ENCODE measurements at regions not wholly inside any gene's neighbourhood (a gene's known extent, or its start where the extent isn't known, plus 50 kb on each side); places are given as distances from the start of the nearest gene placed in this dataset.
"Not testable (repeated sequence)": the region's sequence is repeated elsewhere in the genome, so short reads cannot be mapped to it uniquely, and the experiment has no call there.

DNA sequence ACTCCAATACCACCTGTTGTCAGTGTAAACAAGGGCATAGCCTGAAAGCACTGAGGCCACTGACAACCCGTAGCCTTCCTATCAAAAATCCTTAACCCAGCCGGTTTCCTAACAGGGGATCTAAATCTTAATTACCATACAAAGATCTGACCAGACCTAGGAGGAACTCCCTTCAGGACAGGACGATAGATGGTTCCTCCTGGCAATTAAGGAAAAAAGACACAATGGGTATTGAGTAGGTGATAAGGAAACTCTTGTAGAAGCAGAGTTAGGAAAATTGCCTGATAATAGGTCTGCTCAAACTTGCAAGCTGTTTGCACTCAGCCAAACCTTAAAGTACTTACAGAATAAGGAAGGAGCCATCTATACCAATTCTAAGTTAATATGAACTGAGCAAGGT lies 1517.3 kb upstream of the RAG2 start:
- FAIRE-seq, result not testable (repeated sequence)

DNA sequence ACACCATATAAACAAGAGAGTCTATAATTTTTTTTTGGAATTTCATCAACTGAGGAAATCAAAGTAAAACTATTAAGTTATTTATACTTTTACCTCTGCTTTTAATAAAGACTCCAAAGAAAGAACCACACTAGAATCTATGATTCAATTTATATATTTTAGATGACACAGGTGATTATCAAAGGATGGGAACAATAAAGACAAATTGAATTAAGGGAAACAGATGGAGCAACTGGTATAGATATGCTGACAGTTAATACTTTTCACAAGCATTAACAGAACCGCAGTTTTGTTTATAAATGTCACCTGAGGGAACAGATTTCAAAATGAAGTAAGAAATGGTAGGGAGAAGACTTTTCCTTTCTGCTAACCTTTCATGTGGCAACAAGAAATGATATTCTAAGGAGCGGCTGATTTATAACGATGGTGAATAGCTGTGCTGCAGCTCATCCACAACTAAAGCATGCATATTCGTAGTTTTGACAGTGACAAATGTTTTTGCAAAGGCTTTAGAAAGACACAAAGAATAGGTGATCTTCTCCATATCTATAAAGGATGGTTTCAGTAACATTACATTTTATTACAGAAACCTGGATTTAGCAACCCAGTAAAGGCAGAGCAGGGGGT lies 1502.9 kb upstream of the RAG2 start:
- no peak for FAIRE-seq

DNA sequence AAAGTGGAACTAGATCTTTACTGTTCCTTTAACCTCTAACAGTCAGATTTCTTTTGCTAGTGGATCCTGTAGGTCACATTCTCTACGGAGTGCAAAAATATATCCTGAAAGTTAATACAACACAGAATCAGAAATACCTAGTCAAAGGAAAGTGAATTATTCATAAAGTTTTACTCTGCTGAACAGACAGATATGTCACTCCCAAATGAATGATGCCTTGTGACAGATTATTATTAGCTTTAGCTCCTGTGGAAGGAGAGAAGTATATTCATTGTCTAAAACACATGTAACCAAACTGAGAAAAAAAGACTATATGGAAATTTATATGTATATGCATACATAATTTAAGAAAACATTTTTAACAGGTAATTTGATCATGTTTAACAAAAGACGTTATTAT lies 1497.2 kb upstream of the RAG2 start:
- no peak for FAIRE-seq

DNA sequence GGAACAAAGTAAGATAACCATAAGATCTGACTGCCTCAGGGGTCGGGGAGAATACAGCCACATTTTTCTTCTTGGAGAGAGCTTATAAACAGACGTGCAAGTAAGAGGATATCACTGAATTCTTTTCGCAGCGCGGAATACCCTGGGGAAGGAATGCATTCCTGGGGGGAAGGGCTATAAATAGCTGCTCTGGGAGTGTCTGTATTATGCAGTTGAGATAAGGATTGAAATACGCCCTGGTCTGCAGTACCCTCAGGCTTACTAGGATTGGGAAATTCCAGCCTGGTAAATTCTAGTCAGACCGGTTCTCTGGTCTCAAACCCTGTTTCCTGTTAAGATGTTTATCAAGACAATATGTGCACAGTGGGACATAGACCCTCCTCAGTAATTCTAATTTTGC lies 1491.7 kb upstream of the RAG2 start:
- FAIRE-seq, result no peak

DNA sequence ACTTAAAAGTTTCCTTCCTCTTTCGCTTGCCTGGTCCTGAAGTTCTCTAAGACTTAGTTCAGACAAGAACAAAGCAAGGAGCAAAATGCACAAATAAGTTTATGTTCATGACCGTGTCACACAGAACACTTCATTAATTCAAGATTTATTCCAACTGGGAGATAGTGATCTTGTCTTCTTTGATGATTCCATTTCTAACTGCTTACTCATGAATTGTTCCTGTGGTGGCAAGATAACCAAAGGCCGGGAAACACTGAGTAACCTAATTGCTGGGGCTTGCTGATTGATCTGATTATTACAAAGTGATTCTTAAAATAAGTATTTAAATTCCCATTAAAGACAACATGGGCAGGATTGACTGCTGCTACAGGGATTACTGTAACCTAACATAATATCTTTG lies 1462.9 kb upstream of the RAG2 start:
- no peak for FAIRE-seq

DNA sequence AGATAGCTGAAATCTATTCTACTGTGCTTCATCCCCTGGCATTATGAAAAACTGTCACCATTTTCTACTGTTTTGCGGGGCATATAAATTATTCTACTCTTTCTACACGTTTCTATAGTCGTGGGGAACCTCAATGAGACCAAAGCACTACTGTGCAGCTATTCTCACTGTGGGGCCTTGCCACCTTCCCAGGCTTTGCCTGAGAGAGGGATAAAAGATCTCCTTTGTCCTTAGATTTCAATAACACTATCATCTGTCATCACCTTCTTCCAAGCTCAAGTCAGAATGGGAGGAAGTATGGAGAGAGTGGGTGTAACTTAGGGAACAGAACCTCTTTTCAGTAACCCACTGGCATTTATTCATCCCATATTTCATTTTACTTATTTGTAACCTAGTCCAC lies 1462.1 kb upstream of the RAG2 start:
- no peak for FAIRE-seq

DNA sequence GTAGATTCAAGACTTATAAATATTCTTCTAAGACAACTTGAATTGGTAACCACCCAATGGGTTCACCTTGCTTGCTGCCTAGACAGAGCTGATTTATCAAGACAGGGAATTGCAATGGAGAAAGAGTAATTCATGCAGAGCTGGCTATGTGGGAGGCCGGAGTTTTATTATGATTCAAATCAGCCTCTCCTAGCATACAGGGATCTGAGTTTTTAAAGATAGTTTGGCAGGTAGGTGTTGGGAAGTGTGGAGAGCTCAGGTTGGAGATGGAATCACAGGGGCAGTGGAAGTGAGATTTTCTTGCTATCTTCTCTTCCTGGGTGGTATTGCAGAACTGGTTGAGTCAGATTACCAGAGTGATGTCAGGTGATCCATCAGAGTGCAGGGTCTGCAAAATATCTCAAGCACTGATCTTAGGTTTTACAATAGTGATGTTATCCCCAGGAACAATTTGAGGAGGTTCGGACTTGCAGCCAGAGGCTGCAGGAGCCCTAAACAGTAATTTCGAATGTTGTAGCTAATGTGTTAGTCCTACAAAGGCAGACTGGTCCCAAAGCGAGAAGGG lies 1448.6 kb upstream of the RAG2 start:
- FAIRE-seq, result no peak

DNA sequence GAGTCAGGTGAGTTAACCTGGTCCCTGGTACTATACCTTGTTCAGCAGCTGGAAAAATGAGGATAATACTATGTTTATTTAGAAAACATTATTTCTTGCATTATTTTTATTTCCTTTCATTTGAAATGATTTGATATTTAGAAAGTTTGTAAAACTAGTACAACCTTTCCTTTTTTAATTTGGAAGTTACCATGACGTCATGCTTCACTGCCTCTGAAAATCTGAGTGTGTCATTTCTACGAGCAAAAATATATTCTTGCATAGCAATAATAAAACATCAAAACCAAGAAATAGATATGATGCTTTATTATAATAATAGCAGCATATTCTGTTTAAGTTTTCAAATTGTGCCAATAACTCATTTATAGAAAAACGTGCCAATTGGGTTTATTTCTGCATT lies 1445.0 kb upstream of the RAG2 start:
- no peak for FAIRE-seq

DNA sequence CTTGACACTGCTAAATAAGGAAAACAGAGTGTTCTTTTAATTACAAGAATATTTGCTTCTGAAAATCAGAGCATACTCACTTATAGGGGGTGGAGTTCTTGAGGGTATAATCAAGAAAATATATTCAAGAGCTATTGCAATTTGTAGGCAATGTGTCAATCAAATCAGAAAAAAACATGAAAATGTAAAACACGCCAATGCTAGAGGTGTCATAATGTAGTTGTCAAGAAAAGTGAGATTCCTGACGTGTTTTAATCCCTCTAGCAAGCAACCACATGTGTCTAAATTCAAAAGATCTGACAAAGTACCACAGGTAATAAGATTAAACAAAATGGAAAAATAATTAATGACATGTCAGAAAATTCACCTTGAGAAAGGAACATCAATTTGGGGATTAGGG lies 1440.7 kb upstream of the RAG2 start:
- no peak for FAIRE-seq

DNA sequence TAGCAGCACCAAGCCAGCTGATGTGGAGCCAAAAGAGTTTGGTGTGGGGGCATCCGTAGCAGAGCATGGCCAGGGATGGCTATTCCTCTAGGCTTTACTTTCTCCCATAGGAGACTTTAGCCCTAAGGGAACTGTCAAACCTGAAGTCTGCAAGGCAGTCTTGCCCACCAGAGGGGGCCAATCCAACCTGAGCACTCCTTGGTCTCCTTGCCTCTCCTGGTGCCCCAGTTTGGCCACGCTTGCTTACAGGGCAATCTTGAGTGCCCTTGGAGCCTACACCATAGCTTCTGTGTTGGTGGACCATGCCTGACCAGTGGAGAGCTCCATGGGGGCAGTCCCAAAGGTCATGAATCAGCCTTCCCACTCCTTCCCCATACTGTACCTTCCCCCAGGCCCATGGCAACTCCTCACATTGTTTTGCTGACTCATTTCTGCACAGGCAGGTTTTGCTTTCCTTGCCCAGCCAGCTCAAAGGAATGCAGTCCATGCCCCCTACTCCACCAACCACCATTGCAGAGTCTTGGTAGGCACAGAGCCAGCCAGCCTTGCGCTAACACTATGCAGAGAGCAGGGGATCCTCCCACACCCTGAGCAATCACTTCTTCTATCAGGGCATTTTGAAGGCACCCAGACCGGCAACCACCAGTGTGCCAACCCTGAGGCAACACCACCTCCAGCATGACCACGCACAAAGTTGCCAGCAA lies 1421.2 kb upstream of the RAG2 start:
- FAIRE-seq, result no peak

DNA sequence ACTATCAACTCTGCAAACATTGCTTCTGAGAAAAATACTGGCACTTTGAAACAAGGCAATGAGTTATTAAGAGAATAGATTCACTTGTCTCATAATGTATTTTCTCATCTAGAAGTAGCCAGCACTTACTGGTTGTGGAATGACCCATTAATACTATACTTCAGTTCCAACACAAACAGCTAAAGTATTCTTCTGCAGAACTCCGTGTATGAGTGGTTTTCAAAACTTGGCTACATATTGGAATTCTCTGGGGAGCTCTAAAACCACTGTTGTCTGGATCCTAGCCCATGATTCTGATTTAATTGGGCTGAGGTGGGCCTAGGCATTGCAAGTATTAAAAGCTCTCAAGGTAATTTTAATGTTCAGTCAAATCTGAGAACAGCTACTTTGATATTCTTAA lies 1416.4 kb upstream of the RAG2 start:
- FAIRE-seq, result no peak

DNA sequence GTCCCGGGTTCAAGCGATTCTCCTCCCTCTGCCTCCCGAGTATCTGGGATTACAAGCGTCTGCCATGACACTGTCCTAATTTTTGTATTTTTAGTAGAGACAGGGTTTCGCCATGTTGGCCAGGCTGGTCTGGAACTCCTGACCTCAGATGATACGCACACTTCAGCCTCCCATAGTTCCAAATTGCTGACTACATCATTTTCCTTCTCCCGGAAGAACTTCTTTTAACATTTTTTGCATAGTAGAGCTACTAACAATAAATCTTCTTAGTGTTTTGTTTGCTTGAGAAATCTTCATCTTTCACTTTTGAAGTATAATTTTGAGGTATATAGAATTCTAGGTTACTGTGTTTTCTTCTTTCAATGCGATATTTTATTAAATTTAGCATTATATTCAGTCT lies 1415.1 kb upstream of the RAG2 start:
- FAIRE-seq, result no peak

DNA sequence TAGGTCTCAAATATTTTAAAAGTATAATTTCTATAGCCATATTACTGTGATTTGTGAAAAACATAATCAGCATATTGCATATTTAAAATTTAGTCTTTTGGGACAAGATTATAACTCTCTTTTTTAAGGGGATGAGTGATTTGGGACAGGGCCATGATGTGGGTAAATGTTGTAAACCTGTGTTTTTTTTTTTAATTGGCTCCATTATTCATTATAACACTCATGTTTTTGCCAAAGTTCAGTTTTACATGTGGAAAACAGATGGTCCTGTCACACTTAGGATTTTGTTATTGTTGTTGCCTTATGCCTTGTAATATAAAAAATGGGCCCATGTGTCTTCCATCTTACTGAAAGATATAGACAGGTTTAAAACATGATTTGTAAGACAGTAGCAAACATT lies 1413.5 kb upstream of the RAG2 start:
- no peak for FAIRE-seq

DNA sequence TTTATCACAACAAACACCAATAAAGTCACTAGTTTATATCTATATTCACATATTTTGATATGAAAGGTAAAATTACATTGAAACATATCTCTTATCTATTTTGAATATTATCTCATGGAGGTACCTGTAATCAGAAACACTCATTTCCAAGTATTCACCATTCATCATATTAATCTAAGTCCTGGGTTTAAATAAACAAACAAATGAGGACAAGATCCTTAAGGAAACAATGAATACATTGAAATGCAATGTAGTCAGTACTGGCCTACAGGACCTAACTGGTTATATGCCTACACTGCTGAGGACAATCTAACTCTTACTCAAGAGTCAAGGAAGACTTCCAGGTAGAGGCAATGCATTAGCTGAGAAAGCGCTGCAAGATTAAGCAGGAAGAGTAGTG lies 1411.9 kb upstream of the RAG2 start:
- no peak for FAIRE-seq

DNA sequence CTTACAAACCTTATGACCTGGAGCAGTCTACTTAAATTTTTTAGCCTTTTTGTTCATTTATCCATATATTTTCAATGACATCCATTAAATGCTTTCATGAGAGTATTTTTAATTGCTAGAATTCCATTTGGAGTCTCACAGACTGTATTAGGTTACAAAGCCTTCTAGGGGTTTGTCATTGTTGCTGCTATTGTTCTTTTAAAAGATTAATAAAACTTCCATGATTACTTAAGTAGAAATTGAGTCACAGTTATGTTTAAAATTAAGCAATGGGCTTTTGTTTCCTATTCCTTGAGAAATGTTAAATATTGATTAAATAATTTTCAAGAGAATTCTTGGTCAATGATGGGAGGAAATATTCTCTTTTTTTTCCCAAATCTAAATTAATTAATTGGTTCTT lies 1408.4 kb upstream of the RAG2 start:
- FAIRE-seq, result no peak

DNA sequence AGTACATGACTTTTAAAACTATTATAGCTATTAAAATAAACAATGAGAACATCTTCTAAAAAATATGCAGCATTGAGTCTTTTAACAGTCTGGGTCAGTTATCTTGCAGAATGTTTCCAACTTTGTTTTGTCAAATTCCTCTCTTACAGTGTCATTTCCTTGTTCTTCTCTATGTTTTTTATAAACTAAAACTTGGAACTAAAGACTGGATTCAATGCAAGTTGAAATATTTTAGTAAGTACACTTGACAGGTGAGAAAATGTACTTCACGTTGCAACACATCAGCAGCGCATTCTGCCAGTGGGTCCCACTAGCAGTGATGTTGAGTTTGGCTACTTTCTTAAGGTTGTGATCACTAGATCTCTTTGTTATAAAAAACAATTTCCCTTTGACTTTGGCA lies 1407.6 kb upstream of the RAG2 start:
- no peak for FAIRE-seq

DNA sequence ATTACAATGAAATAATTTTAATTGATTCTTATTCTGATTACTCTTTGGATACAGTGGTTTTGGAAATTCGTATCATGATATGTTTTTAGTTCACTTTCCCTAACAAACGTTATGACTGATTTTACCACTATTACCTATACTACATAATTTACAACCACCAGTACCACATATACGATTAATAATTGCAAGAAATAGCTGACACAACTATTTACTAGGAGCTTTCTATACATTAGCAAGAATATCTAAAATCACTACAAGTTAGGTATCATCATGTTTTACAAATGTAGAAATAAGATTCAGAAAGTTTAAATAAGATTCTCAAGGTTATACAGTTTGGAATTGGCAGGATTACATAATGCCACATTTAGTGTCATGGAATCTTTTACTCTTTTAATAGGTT lies 1401.1 kb upstream of the RAG2 start:
- no peak for FAIRE-seq

DNA sequence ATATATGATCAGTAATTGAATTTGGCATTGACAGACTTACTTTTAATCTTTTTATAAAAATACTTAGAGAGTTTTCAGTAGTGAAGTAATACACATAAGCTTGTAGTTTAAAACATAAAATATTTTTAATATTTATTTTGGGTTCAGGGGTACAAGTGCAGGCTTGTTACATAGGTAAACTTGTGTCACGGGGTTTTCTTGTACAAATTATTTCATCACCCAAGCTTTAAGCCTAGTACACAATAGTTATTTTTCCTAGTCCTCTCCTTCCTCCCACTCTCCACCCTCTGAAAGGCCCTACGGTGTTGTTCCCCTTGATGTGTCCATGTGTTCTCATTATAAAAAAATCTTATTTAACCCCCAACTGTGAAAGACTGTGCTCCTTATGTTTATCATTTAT lies 1397.8 kb upstream of the RAG2 start:
- no peak for FAIRE-seq

DNA sequence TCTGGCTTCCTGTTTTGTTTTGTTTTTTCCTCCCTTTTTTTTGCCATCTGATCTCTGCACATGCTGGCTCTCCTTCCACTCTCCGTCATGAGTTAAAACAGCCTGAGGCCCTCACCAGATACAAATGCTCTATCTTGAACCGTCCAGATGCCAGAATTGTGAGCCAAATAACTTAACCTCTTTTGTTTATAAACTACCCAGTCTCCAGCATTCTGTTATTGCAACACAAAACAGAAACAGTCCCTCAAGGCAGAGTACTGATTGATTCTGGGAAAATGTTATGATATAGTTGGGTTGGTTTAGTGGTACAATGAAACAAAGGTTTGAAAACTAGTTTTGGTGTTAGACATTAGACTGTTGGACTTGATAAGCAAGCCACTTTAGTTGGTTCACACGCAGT lies 1390.0 kb upstream of the RAG2 start:
- FAIRE-seq, result no peak

DNA sequence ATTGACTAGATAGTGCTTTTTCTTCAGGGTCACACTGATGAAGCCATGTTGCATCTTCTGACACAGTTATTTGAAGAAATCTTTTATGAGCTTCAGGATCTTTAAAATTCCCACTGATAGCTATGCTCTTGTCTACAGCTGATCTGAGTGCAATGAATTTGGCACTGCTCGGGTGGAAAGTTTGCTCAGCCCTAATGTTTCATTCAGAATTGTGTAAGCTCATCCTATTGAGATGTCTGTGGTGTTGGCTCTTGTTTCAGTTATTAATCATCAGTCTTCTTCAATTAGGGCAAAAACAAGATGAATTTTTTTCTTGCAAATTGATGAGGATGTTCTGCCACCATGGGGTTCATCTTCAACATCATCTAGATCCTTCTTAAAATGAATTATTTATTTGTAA lies 1387.0 kb upstream of the RAG2 start:
- no peak for FAIRE-seq

DNA sequence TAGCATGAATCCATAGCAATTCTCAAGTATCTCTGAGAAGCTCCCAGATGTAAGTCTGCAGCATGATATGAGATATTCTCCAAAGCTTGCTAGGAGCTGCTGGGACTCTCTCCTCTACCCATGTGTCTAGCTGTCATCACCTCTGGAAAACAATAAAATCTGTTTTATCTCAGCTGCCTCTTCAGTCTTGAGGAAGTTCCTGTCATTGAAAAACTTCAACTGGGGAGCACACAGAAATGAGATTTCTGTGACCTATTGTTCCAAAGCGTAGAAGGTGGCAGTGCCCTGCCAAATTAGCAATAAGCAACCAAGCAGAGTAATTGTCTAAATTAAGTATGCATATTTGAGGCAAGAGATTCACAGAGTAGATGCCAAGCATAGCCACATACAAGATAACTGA lies 1380.6 kb upstream of the RAG2 start:
- FAIRE-seq, result no peak

DNA sequence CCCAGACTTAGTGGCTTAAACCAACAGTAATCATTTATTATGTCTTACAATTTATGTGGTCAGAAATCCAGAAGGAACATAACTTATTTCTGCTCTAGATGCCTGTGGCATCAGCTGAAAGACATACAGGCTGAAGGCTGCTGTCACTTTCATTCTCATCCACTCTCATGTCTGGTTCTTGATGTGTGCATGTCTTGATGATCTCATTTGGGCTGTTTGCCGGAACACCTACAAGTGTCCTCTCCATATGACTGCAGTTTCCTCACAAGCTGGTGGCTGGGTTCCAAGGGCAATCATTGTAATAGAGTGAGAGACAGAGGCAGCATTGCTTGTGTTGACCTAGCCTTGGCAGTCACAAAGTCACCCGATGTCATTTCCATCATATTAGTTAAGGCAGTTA lies 1375.9 kb upstream of the RAG2 start:
- FAIRE-seq, result no peak

DNA sequence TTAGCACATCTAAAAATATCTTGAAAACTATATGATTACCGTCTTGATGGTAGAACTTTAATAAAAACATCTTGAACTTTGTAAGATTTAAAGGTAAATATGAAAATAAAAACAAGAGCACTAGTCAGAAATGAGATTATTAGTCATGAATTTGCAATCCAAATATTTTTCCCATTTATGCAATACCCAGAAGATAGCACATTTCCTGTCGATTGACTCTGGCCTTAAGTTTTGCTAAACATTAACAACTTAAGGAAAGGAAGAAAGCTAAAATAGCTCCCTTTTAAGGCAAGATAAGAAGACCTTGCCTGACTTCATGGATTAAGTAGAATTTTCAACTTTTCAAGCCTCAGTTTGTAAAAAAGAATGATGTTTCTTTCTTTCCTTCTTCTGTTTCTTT lies 1374.7 kb upstream of the RAG2 start:
- no peak for FAIRE-seq

DNA sequence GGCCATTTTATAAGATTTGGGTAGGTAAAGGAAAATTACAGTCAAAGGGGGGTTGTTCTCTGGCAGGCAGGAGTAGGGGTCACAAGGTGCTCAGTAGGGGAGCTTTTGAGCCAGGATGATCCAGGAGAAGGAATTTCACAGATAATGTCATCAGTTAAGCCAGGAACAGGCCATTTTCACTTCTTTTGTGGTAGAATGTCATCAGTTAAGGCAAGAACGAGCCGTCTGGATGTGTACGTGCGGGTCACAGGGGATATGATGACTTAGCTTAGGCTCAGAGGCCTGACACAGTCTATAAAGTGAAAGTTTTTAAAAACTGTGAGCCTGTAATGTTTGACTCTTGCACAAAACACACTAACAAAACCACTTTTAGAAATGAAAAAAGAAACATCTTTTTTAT lies 1371.3 kb upstream of the RAG2 start:
- not testable (repeated sequence) for FAIRE-seq

DNA sequence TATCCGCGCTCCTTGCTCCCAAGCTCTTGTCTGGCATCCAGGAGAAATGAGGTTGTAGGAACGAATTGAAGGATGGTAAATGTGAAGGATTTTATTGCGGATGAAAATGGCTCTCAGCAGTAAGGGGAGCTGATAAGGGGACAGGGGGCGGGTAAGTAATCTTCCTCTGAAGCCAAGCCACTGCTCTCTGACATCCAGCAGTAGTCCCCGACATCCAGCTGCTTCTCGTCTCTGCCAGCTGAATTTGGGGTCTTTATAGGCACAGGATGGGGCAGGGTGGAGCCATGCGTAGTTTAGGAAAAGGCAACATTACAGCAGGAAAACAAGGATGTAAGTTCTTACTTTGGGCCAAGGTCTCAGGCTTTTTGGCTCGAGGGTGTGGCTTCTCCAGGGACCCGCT lies 1370.1 kb upstream of the RAG2 start:
- no peak for FAIRE-seq
